Hematopoietic multipotent progenitor cell treated with erythropoietin and hydrocortisone succinate and interleukin-3 and kit ligand, for 15 days (in vitro differentiated cells): ENCODE measurements at regions not wholly inside any gene's neighbourhood (a gene's known extent, or its start where the extent isn't known, plus 50 kb on each side); places are given as distances from the start of the nearest gene placed in this dataset.
"Not testable (repeated sequence)": the region's sequence is repeated elsewhere in the genome, so short reads cannot be mapped to it uniquely, and the experiment has no call there.

Source experiments
- DNase-seq: peaks from one replicate; pipeline ENCODE4 v3.0.0-alpha.2; 2015; ENCODE audit warnings: low spot score

GRCh38 chr9:126173401-126173800 is 153.2 kb upstream of the MVB12B start:
- DNase-seq = no peak

DNA sequence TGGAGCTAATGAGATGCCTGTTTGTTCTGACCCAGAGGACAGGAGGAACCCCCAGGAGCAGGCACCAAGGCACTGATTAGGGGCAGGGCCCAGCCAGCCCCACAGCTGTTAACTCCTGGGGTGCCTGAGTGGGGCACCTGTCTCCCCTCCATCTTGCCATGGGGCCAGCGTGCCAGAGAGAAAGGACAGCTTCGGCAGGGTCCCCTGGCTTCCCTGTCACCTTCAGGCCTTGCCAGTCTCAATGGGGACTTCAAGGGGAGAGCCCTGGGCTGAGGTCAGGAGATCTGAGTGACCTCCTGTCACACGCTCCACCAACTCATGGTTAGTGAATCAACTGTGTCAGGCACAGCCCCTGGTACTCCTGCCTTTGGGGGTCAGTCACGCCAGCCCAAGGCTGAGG is 152.7 kb upstream of the MVB12B start:
- DNase-seq = no peak

DNA sequence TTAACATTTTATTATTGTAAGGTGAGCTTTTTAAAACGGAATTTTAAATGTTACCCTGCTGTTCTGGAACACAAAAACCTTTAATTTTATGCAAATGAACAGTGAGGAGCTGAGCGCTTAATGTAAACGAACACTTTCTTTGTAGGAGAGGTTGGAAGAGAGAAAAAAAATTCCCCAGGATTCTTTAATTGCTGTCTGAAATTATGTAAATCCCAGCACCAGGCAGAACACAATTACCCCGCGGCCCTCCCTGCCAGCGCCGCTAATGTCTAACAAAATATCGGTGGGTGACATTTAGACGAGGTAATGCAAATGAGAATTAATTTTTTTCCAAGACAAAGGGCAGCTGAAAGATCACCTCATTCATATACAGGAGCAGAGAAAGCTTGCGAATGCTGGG is 143.4 kb upstream of the MVB12B start:
- DNase-seq = no peak

GRCh38 chr9:126190994-126191393 is 135.6 kb upstream of the MVB12B start:
- DNase-seq = not testable (repeated sequence)

- no peak for DNase-seq
Measured at GRCh38 chr9:126198854-126199253, 127.8 kb upstream of the MVB12B start.

DNA sequence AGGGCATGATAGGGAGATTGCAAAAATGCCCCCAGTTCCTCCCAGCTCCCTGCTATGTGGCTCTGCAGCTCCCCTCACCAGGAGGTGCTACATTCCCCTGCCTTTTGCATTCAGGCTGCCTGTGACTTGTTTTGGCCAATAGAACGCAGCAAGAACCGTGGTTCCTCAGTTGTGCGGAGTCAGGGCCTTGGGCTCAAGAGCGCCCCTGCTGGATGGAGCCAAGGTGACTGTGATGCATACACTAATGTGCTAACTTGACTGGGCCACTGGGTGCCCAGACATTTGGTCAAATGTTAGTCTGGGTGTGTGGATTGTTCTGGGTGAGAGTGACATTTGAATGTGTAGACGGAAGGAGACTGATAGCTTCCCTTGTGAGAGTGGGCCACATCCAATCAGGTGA is 123.3 kb upstream of the MVB12B start:
- no peak for DNase-seq

DNA sequence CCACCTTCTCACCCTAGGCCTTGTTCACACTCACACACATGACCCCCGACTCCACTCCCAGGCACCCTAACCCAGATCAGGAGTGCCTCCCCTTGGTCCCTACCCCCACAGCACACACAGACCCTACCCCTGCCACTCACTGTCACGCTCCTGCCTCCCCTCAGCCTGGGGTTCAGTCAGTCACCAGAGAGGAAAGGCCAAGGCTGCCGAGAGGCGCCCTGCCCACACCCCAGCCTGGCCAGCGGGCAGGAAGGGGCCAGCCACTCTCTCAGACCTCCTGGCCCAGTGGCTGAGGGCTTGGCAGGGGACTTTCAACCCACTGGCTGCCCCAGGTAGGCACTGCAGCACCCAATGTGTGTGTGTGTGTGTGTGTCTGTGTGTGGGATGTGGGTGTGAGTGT is 122.4 kb upstream of the MVB12B start:
- DNase-seq = no peak

GRCh38 chr9:126204708-126205225 is 121.9 kb upstream of the MVB12B start:
- DNase-seq = no peak

DNA sequence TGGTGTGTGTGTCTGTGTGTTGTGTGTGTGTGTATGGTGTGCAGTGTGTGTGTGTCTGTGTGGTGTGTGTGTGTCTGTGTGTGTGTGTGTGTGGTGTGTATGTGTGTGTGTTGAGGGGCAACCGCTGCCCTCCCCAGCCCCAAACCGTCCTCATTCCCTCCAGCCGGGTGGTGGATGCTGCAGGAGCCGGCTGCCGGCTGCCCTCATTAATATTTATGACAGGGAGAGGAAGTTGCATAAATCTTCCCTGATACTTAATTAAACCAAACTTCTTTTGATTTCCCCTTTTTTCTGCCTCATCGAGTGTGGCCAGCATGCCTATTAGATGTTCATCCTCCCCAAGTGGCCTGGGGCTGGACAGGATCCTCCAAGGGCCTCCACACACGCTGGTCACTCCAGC is 121.4 kb upstream of the MVB12B start:
- no peak for DNase-seq

- no peak for DNase-seq
Measured at GRCh38 chr9:126205845-126206498, 120.7 kb upstream of the MVB12B start.

DNA sequence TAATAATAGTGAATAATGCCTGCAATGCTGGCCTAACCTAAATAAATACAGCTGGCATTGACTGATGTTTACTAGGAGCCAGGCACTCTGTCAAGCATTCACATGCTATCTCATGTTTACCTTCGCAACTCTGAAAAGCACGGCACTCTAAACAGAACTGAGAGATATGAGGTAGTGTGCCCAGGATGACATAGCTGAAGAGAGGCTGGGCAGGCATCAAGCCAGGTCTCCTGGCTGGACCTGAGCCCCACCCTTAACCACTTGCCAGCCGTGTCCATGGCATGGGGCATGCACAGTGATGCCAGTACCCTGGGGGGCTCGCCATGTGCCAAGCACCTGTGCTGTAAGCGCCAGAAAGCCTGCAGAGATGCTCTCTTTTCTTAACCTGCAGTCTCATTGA is 119.4 kb upstream of the MVB12B start:
- DNase-seq = no peak

- DNase-seq = no peak
Measured at GRCh38 chr9:126208216-126208758, 118.3 kb upstream of the MVB12B start.

DNA sequence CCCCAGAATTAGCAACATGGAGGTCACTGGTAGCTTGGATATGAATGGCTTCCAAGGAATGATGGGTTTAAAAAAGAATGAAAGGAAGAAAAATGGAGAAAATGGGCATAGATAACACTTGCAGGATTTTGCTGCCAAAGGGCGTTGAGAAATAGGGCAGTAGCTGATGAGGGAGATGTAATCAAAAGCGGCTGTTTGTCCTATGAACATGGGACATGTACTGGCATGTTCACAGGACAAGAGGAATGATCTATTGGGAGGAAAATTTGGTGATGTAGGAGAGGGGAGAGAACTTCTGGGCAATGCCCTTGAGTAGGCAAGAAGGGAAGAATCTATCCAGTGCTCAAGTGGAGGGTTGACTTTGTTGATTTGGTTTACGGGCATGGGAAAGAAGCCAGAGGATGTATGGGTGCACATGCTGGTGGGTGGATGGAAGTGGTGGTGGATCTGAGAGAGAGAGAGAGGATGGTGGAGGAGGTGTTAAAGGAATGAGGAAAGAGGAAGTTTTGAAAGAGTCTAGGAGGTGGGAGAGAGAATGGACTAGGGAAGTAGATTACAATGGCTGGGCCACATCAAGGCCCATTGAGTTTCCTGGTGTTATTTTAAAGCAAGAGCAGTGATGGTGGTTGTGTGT is 115.1 kb upstream of the MVB12B start:
- no peak for DNase-seq

DNA sequence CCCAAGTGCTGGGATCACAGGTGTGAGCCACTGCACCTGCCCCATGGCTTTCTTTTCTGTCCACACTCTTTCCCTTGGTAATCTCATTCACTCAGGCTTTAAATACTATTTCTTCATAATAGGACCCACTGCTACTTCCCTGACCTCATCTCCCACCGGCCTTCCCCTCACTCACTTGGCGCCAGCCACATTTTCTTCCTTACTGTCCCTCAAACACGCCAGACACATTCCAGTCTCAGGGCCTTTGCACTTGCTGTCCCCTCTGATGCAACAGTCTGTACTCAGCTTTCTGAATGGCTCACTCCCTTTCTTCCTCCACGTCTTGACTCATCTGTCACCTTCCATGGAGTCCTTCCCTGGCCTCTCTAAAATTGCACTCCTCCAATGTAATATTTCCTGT is 111.1 kb upstream of the MVB12B start:
- no peak for DNase-seq

DNA sequence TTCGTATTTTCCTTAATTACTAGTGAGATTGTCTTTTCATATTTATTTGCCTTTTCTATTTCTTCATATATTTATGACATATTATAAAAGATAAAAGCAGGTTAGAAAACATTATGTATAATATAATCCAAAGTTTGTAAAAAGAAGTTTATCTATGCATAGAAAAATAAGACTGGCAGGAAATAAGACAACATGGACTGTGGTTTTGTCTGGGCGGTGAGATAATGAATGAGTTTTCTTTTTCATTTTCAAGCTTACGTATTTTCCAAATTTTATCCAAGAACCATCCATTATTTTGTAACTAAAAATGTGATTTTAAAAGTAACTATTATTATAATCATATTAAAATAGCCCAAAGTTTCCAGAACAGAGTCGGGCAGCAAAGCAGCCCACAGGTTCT is 109.8 kb upstream of the MVB12B start:
- no peak for DNase-seq

- no peak for DNase-seq
Measured at GRCh38 chr9:126217250-126217653, 109.4 kb upstream of the MVB12B start.

GRCh38 chr9:126217797-126218196 is 108.8 kb upstream of the MVB12B start:
- DNase-seq = no peak

- DNase-seq = no peak
Measured at GRCh38 chr9:126218359-126219125, 108.1 kb upstream of the MVB12B start.

- no peak for DNase-seq
Measured at GRCh38 chr9:126219166-126219565, 107.5 kb upstream of the MVB12B start.

DNA sequence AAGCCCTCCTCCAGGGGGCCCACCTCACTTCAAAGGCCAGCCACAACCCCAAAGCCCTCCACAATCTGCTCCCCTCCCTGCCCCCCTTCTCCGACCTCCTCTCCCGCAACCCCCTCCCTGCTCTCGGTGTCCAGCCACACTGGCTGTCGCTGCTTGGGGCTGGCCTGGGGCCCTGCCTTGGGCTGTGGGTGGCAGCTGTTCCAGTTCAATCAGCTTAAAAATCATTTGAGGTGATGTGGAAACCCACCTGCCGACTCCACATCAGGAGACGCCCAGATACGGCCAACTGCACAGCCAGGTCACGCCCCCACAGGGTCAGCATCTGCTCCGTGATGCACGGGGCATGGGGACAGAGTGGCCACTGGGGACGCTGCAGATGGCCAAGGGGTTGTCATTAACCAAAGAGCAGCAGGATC is 107.0 kb upstream of the MVB12B start:
- DNase-seq = no peak

DNA sequence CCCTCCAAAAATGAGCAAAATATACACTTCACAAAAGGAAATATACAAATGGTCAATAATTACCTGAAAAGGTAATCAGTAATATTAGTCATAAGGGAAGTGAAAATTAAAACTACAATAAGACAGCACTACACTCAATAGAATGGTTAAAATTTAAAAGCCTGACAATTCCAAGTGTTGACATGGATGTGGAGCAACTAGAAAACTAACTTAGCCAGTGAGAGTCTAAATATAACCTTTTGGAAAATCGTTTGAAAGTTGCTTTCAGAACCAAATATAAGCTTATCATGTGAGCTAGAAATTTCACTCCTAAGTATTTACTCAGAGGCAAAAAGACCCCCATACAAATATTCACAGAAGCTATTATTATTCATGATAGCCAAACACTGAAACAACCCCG is 105.1 kb upstream of the MVB12B start:
- DNase-seq = no peak

DNA sequence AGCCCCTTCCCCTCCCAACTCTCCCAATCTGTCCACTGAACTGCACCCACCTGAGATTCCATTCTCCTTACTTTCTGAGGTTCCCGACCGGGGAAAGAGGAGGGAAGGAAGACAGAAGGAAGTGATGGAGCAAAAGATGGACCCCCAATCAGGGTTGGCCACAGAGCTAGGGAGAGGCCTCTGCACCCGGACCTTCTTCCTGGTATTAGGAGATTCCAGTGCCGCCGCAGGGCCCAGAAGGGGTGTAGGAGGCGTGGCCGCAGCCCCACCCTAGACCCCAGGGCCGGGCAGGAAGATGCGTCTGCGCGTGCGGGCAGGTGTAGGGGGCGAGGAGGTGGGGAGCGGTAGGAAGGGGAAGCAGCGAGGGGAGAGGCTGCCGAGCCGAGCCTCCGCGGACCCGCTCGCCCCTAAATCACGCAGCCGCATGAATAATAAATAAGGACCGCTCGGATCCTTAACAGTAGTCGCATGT is 104.2 kb upstream of the MVB12B start:
- DNase-seq = no peak
